ENCODE measurements at regions not wholly inside any gene's neighbourhood (a gene's known extent, or its start where the extent isn't known, plus 50 kb on each side); places are given as distances from the start of the nearest gene placed in this dataset.

DNA sequence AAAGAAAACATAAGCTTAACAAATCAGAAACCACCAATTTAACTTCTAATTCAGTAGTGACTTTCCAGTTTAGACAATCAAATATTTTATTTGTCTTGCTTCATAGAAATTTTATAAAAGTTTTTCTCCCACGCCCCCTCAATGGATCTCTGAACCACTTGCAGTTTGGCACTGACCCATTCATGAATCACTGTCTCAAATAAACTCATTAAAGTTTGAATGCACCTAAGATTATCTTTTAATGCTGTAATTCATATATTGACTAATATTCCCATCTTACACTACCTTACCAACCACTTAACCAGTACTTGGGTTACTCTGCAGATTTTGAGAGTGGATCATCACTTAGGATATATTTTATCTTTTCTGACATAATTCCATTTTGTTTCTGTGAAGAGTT, 880.2 kb downstream of the OTOL1 start:
- TF ChIP-seq, protein P1, sequence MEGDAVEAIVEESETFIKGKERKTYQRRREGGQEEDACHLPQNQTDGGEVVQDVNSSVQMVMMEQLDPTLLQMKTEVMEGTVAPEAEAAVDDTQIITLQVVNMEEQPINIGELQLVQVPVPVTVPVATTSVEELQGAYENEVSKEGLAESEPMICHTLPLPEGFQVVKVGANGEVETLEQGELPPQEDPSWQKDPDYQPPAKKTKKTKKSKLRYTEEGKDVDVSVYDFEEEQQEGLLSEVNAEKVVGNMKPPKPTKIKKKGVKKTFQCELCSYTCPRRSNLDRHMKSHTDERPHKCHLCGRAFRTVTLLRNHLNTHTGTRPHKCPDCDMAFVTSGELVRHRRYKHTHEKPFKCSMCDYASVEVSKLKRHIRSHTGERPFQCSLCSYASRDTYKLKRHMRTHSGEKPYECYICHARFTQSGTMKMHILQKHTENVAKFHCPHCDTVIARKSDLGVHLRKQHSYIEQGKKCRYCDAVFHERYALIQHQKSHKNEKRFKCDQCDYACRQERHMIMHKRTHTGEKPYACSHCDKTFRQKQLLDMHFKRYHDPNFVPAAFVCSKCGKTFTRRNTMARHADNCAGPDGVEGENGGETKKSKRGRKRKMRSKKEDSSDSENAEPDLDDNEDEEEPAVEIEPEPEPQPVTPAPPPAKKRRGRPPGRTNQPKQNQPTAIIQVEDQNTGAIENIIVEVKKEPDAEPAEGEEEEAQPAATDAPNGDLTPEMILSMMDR (IDR thresholded peaks at IDR 0.05): no peak
- Mint-ChIP-seq H3K4me3 (no peak overlapping the region), H3K27me3 (no peaks in the 10 kb centered on the region), H3K4me1 (ENCODE audit: low read depth) (no peaks in the 10 kb centered on the region), H3K27ac (no peak overlapping the region), H3K36me3 (ENCODE audit: low read depth) (no peaks in the 10 kb centered on the region), H3K9me3 (no peaks in the 10 kb centered on the region)
- CTCF ChIA-PET: no interaction called here
- DNase-seq (no peak), ATAC-seq (no peak)
- intact Hi-C loops (cut with micrococcal nuclease): no loop called here
- POLR2A ChIA-PET: no interaction called here

DNA sequence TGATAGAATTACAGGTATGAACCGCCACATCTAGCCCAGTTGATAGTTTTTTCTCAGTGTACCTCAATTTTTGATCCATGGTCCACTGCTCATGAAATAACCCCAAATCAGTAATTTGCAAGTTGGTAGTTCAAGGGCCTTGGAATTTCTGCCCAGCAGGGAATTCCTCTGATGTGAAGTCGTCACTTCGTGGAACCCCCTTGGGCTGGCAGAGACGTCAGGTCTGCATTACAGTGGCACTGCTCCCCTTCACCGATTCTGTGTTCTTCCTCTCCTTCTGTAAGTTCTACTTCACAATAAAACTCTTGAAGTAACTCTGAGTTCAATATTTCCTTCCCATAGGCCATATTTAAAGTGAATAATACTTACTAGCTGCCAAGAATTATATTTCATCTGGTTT, 881.0 kb downstream of the OTOL1 start:
- no peak overlapping the region for H3K4me3 Mint-ChIP-seq
- intact Hi-C loops (cut with micrococcal nuclease): no loop called here
- POLR2A ChIA-PET: no interaction called here
- H3K27me3 Mint-ChIP-seq: no peaks in the 10 kb centered on the region
- ATAC-seq (no peak), DNase-seq (no peak)
- H3K36me3 Mint-ChIP-seq (ENCODE audit: low read depth): no peaks in the 10 kb centered on the region
- H3K4me1 Mint-ChIP-seq (ENCODE audit: low read depth): no peaks in the 10 kb centered on the region
- TF ChIP-seq, protein P1 (IDR thresholded peaks at IDR 0.05): no peak
- CTCF ChIA-PET: no interaction called here
- no peaks in the 10 kb centered on the region for H3K9me3 Mint-ChIP-seq
- no peak overlapping the region for H3K27ac Mint-ChIP-seq

DNA sequence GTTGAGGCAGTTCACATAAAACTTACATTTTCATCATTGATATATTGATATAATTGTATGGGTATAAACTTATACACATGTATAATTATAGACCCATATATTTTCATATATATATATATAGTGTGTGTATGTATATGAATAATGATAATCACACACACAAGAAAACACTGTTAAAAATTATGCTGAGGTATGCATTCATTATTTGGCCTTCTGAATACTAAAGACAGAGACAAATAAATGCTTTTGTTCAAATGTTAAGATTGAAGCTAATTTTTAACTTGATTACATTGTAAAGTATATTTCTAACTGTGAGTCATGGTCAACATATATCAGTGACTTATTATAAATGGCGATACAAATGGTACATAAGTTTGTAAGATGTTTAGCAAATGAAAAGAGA, 888.8 kb downstream of the OTOL1 start:
- TF ChIP-seq, protein P1 (IDR thresholded peaks at IDR 0.05): no peak
- POLR2A ChIA-PET: no interaction called here
- intact Hi-C loops (cut with micrococcal nuclease): no loop called here
- H3K4me1 Mint-ChIP-seq (ENCODE audit: low read depth): no peaks in the 10 kb centered on the region
- DNase-seq (no peak), ATAC-seq (no peak)
- no peaks in the 10 kb centered on the region for H3K36me3 Mint-ChIP-seq (ENCODE audit: low read depth)
- no peaks in the 10 kb centered on the region for H3K9me3 Mint-ChIP-seq
- CTCF ChIA-PET: no interaction called here
- H3K4me3 Mint-ChIP-seq: no peak overlapping the region
- no peak overlapping the region for H3K27ac Mint-ChIP-seq
- H3K27me3 Mint-ChIP-seq: no peaks in the 10 kb centered on the region

DNA sequence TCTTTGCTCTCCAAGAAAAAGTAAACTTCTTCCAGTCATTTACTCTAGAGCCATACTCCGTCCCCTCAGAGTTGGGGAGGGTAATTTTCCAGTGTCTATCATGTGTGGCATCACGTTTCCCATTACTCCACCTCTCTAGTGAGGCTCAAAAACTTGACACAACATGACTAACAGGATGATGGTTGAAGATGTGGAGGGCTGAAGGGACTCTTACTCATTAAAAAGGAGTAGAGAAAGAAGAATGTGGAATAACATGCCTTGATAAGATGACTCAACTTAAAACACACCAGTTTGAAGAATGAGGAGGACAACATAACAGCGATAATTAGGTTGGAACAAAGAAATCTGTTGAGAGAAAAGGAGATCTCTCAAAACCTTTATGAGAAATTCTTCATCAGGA, 894.3 kb downstream of the OTOL1 start:
- POLR2A ChIA-PET: no interaction called here
- ATAC-seq (no peak), DNase-seq (no peak)
- CTCF ChIA-PET: no interaction called here
- Mint-ChIP-seq H3K36me3 (ENCODE audit: low read depth) (no peaks in the 10 kb centered on the region), H3K4me1 (ENCODE audit: low read depth) (no peaks in the 10 kb centered on the region), H3K27me3 (no peaks in the 10 kb centered on the region), H3K9me3 (no peaks in the 10 kb centered on the region), H3K27ac (no peak overlapping the region), H3K4me3 (no peak overlapping the region)
- intact Hi-C loops (cut with micrococcal nuclease): no loop called here
- TF ChIP-seq, protein P1 (IDR thresholded peaks at IDR 0.05): no peak

DNA sequence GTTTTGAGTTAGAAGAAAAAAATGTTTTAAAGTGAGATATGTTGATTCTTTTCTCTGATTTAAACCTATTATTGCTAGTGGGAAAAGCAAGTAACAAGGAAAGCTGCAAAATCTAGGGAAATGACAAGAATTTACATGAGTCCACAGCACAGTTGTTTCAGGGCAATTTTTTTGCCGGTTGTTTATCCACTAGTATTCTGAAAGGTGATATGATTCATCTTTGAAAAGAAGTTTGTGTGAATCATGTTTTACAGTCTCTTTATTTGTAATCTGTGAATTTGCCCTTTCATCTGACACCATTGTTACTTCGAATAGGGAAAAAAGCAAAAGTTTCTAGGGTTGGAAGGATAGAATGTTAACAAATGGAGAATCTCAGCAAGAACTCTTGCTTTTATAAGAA, 894.7 kb downstream of the OTOL1 start:
- Mint-ChIP-seq H3K4me3 (no peak overlapping the region), H3K27ac (no peak overlapping the region), H3K36me3 (ENCODE audit: low read depth) (no peaks in the 10 kb centered on the region), H3K4me1 (ENCODE audit: low read depth) (no peaks in the 10 kb centered on the region), H3K27me3 (no peaks in the 10 kb centered on the region), H3K9me3 (no peaks in the 10 kb centered on the region)
- CTCF ChIA-PET: no interaction called here
- no peak for ATAC-seq
- no peak for DNase-seq
- POLR2A ChIA-PET: no interaction called here
- TF ChIP-seq, protein P1 (IDR thresholded peaks at IDR 0.05): no peak
- intact Hi-C loops (cut with micrococcal nuclease): no loop called here
